ENCODE measurements at regions not wholly inside any gene's neighbourhood (a gene's known extent, or its start where the extent isn't known, plus 50 kb on each side); places are given as distances from the start of the nearest gene placed in this dataset.

DNA sequence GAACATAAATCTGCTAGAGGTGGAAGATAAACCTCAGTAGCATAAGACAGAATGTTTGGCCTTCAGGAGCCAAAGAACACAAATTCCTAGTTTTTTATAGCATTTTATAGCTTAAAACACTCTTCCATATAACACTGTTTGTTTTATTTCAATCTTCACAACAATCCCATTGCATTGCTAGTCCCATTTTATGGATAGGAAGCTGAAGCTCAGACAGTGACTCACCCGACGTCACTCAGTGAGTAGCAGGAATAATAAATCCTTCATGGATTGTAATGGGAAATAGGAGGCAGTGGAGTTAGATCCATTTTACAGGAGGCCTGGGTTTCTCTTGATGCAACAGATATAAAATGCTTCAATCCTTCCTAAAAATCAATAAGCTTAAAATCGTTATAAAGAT is 217.5 kb downstream of the RAB28 start:
- 52 to 74% (median 69%) methylated on average over 3 of the region's 3 CpGs for WGBS, 3 donors
- Histone ChIP-seq H3K4me3 (ENCODE audit: low read depth in 1 of 3, low read length in 3 of 3) (no peak overlapping the region), H3K27me3 (ENCODE audit: control insufficient read depth in 3 of 3, insufficient read depth in 3 of 3, low read length in 3 of 3) (no peaks in the 10 kb centered on the region), H3K4me1 (ENCODE audit: control insufficient read depth in 3 of 3, insufficient read depth in 2 of 3, low read depth in 1 of 3, low read length in 2 of 3) (no peaks in the 10 kb centered on the region), H3K27ac (ENCODE audit: low read depth in 1 of 3, low read length in 2 of 3) (no peak overlapping the region), H3K36me3 (ENCODE audit: control insufficient read depth in 3 of 3, insufficient read depth in 2 of 3, low read depth in 1 of 3, low read length in 3 of 3) (no peaks in the 10 kb centered on the region), H3K9me3 (ENCODE audit: control insufficient read depth in 2 of 2, insufficient read depth in 1 of 2, low read depth in 1 of 2, low read length in 1 of 2) (no peaks in the 10 kb centered on the region)
- FAIRE-seq = no peak
- no peak for DNase-seq

DNA sequence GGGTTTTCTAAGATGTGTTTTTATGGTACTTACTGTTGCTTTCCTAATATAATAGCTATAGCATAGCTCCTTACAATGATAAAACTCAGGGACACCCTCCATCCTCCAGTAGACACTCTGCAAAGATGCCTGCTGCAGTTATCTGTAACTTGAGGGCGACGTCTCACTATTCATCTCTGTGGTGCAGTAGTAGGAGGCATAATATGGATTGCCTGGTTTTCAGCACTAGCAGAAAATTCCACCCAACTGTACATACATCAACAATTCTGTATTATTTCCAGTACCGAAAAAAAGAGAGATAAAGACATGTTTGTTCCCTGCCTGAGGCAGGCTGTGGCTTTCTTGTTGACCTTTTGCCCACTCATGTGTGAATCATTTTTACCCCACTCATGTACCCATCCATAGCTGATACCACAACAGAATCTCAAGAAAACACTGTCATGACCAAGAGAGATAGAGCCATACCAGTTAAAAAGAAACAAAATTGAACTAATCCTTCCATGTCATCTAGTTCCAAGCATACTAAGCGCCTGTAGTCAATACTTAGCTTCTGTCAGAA is 220.1 kb downstream of the RAB28 start:
- no peaks in the 10 kb centered on the region for H3K36me3 ChIP-seq (ENCODE audit: control insufficient read depth in 3 of 3, insufficient read depth in 2 of 3, low read depth in 1 of 3, low read length in 3 of 3)
- 83 to 89% (median 89%) methylated on average over 4 of the region's 4 CpGs for WGBS, 3 donors

DNA sequence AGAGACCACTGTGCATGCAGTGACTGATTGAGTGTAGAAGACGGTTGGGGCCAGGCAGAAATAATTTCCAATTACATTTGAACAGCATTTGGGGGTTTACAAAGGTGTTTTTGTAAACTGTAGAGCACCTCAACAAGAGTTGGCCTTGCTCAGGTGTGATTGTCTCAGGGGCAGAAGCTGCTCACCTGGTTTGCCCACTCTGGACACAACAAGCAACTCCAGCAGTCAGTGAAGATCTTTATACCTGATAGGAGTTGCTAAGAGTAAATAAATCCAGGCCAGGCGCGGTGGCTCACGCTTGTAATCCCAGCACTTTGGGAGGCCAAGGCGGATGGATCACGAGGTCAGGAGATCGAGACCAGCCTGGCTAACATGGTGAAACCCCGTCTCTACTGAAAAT is 221.3 kb downstream of the RAB28 start:
- no peak overlapping the region for H3K27ac ChIP-seq (ENCODE audit: low read depth in 1 of 3, low read length in 2 of 3)
- no peaks in the 10 kb centered on the region for H3K27me3 ChIP-seq (ENCODE audit: control insufficient read depth in 3 of 3, insufficient read depth in 3 of 3, low read length in 3 of 3)
- DNase-seq (no peak), FAIRE-seq (no peak)
- H3K4me3 ChIP-seq (ENCODE audit: low read depth in 1 of 3, low read length in 3 of 3) = no peak overlapping the region
- H3K36me3 ChIP-seq (ENCODE audit: control insufficient read depth in 3 of 3, insufficient read depth in 2 of 3, low read depth in 1 of 3, low read length in 3 of 3) = no peaks in the 10 kb centered on the region
- H3K4me1 ChIP-seq (ENCODE audit: control insufficient read depth in 3 of 3, insufficient read depth in 2 of 3, low read depth in 1 of 3, low read length in 2 of 3) = no peaks in the 10 kb centered on the region
- WGBS, 3 donors = 87 to 93% (median 92%) methylated on average over 8 of the region's 8 CpGs
- no peaks in the 10 kb centered on the region for H3K9me3 ChIP-seq (ENCODE audit: control insufficient read depth in 2 of 2, insufficient read depth in 1 of 2, low read depth in 1 of 2, low read length in 1 of 2)

More for the DNA sequence above, 220.1 kb downstream of the RAB28 start:
- no peaks in the 10 kb centered on the region for H3K4me1 ChIP-seq (ENCODE audit: control insufficient read depth in 3 of 3, insufficient read depth in 2 of 3, low read depth in 1 of 3, low read length in 2 of 3)
- FAIRE-seq (no peak), DNase-seq (no peak)
- H3K27ac ChIP-seq (ENCODE audit: low read depth in 1 of 3, low read length in 2 of 3) = no peak overlapping the region
- H3K9me3 ChIP-seq (ENCODE audit: control insufficient read depth in 2 of 2, insufficient read depth in 1 of 2, low read depth in 1 of 2, low read length in 1 of 2) = no peaks in the 10 kb centered on the region
- no peaks in the 10 kb centered on the region for H3K27me3 ChIP-seq (ENCODE audit: control insufficient read depth in 3 of 3, insufficient read depth in 3 of 3, low read length in 3 of 3)
- H3K4me3 ChIP-seq (ENCODE audit: low read depth in 1 of 3, low read length in 3 of 3) = no peak overlapping the region

DNA sequence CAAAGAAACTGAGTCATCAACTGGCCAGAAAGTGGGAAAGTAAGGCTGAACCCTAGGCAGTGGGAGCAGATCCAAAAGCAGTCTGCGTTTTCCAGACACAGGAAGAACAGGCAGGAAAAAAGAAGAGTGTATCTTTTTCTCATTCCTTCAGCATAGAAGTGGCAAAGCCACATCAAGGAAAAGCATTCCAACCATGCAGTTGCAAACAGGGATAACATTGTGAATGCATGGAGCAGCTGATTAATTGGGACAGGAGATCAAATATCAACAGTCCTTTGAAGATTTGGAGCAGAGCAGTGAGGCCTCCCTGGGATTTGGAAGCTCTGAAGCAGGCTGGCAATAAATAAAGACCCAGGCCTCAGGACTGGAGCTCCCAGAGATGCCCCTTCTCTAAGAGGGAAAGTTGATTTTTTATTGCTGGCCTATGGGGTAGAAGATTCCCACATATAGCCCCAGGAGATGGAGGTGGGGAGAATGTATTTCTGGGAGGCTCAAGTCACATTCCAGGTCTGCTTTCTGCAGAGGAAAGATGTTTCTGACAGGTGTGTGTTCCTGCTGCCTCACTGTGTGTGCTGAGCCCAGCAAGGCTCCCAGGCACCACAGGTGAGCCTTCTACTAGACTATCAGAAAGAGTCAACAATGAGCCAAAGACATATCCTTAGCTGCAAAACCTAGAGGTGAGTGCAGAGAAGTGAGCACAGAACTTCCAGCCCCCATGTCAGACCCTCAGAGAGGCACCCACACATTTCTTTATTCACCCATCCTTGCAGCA is 222.5 kb downstream of the RAB28 start:
- Histone ChIP-seq H3K27me3 (ENCODE audit: control insufficient read depth in 3 of 3, insufficient read depth in 3 of 3, low read length in 3 of 3) (no peaks in the 10 kb centered on the region), H3K27ac (ENCODE audit: low read depth in 1 of 3, low read length in 2 of 3) (no peak overlapping the region), H3K4me1 (ENCODE audit: control insufficient read depth in 3 of 3, insufficient read depth in 2 of 3, low read depth in 1 of 3, low read length in 2 of 3) (no peaks in the 10 kb centered on the region), H3K36me3 (ENCODE audit: control insufficient read depth in 3 of 3, insufficient read depth in 2 of 3, low read depth in 1 of 3, low read length in 3 of 3) (no peaks in the 10 kb centered on the region), H3K4me3 (ENCODE audit: low read depth in 1 of 3, low read length in 3 of 3) (no peak overlapping the region), H3K9me3 (ENCODE audit: control insufficient read depth in 2 of 2, insufficient read depth in 1 of 2, low read depth in 1 of 2, low read length in 1 of 2) (no peaks in the 10 kb centered on the region)
- DNase-seq = no peak
- 48 to 69% (median 50%) methylated on average over 1 of the region's 1 CpG for WGBS, 3 donors
- no peak for FAIRE-seq

DNA sequence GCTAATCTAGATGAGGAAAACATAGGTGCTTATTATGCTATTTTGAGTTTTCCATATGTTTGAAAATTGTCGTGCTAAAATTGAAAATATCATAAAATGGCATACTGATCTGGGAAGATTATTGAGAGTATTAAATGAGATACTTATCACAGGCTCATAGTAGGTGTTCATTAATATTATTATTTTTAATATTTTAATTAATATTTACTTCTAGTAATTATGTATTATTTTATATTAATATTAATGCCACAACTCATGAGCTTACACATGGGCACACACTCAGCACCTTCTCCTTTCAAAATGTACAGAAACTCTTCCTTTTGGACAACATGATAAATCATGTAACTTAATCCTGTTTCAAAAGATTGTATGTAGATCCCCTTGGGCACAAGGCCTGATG is 223.6 kb downstream of the RAB28 start:
- Histone ChIP-seq H3K4me3 (ENCODE audit: low read depth in 1 of 3, low read length in 3 of 3) (no peak overlapping the region), H3K4me1 (ENCODE audit: control insufficient read depth in 3 of 3, insufficient read depth in 2 of 3, low read depth in 1 of 3, low read length in 2 of 3) (no peaks in the 10 kb centered on the region), H3K9me3 (ENCODE audit: control insufficient read depth in 2 of 2, insufficient read depth in 1 of 2, low read depth in 1 of 2, low read length in 1 of 2) (no peaks in the 10 kb centered on the region), H3K36me3 (ENCODE audit: control insufficient read depth in 3 of 3, insufficient read depth in 2 of 3, low read depth in 1 of 3, low read length in 3 of 3) (no peaks in the 10 kb centered on the region), H3K27ac (ENCODE audit: low read depth in 1 of 3, low read length in 2 of 3) (no peak overlapping the region), H3K27me3 (ENCODE audit: control insufficient read depth in 3 of 3, insufficient read depth in 3 of 3, low read length in 3 of 3) (no peaks in the 10 kb centered on the region)
- FAIRE-seq = no peak
- WGBS, 3 donors = 89 to 96% (median 95%) methylated on average over 1 of the region's 1 CpG
- no peak for DNase-seq

DNA sequence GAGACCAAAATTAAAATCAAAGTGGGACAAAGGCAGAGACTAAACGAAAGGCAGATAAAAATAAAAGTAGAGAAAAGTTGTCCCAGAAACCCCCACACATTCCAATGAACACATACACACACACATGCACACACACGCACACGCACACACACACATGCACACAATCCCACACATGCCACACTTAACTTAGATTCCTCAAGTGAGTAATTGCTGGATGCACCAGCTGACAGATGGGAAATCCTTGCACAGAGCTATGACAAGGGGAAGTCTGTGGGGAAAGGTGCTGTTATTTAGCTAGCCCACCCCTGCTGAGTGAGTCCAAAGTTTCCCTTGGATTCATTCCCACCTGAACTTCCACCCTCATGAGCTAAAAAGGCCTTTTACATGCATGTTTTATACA is 233.9 kb downstream of the RAB28 start:
- Histone ChIP-seq H3K4me1 (ENCODE audit: control insufficient read depth in 3 of 3, insufficient read depth in 2 of 3, low read depth in 1 of 3, low read length in 2 of 3) (no peaks in the 10 kb centered on the region), H3K9me3 (ENCODE audit: control insufficient read depth in 2 of 2, insufficient read depth in 1 of 2, low read depth in 1 of 2, low read length in 1 of 2) (peaks cover 0 to 3% of the 10 kb centered on the region in 2 donors), H3K36me3 (ENCODE audit: control insufficient read depth in 3 of 3, insufficient read depth in 2 of 3, low read depth in 1 of 3, low read length in 3 of 3) (no peaks in the 10 kb centered on the region), H3K27ac (ENCODE audit: low read depth in 1 of 3, low read length in 2 of 3) (no peak overlapping the region), H3K27me3 (ENCODE audit: control insufficient read depth in 3 of 3, insufficient read depth in 3 of 3, low read length in 3 of 3) (no peaks in the 10 kb centered on the region), H3K4me3 (ENCODE audit: low read depth in 1 of 3, low read length in 3 of 3) (no peak overlapping the region)
- 84 to 88% (median 87%) methylated on average over 3 of the region's 3 CpGs for WGBS, 3 donors
- DNase-seq (no peak), FAIRE-seq (no peak)

DNA sequence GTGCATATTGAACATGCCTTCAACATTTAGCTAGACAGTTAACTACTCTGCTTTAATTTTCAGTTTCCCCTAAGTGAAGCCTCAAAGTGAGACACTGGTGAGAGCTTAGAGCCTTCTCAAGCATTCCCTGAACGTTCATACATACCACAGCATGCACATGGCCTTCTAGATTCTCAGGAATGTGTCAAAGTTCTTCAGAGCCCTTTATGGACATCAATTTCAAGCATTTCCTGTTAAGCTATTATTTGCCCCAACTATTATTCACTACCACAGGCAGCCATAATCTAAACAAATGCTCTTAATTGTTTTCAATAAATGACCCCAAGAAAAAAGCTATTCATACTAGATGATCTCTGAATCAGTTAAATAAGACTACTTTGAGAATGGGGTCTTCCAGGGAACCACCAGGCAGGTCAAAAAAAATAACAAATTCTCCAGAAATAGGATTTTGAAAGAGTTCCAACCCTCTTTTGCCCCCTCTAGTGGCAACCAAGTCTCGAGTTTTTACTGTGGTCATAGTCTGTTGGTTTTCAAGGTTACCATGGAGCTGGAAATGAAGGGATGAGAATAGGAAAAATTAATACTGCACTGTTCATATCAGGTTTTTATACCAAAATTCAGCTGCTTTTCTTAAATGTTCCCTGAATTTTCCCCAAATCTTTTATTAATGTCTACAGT is 235.4 kb downstream of the RAB28 start:
- FAIRE-seq = no peak
- peaks cover 0 to 3% of the 10 kb centered on the region in 2 donors for H3K9me3 ChIP-seq (ENCODE audit: control insufficient read depth in 2 of 2, insufficient read depth in 1 of 2, low read depth in 1 of 2, low read length in 1 of 2)
- H3K4me3 ChIP-seq (ENCODE audit: low read depth in 1 of 3, low read length in 3 of 3) = no peak overlapping the region
- H3K4me1 ChIP-seq (ENCODE audit: control insufficient read depth in 3 of 3, insufficient read depth in 2 of 3, low read depth in 1 of 3, low read length in 2 of 3) = no peaks in the 10 kb centered on the region
- H3K27ac ChIP-seq (ENCODE audit: low read depth in 1 of 3, low read length in 2 of 3) = no peak overlapping the region
- H3K36me3 ChIP-seq (ENCODE audit: control insufficient read depth in 3 of 3, insufficient read depth in 2 of 3, low read depth in 1 of 3, low read length in 3 of 3) = no peaks in the 10 kb centered on the region
- 31 to 41% (median 37%) methylated on average over 2 of the region's 2 CpGs for WGBS, 3 donors
- no peaks in the 10 kb centered on the region for H3K27me3 ChIP-seq (ENCODE audit: control insufficient read depth in 3 of 3, insufficient read depth in 3 of 3, low read length in 3 of 3)
- no peak for DNase-seq

DNA sequence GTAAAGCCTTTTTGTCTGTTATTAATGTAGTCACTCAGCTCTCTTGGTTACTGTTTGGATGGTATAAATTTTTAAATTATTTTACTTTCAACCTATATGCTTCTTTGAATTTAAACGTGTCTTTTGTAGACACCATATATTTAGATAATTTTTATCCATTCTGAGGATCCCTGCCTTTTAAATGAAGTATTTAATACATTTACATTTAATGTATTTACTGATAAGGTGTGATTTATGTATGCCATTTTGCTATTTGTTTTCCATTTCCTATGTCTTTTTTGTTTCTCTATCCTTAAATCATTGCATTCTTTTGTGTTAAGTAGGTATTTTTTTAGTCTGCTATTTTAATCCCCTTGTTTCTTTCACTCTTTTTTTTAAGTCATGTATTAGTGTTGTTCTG is 238.0 kb downstream of the RAB28 start:
- Histone ChIP-seq H3K9me3 (ENCODE audit: control insufficient read depth in 2 of 2, insufficient read depth in 1 of 2, low read depth in 1 of 2, low read length in 1 of 2) (peaks cover 0 to 3% of the 10 kb centered on the region in 2 donors), H3K4me1 (ENCODE audit: control insufficient read depth in 3 of 3, insufficient read depth in 2 of 3, low read depth in 1 of 3, low read length in 2 of 3) (no peaks in the 10 kb centered on the region), H3K27ac (ENCODE audit: low read depth in 1 of 3, low read length in 2 of 3) (no peak overlapping the region), H3K4me3 (ENCODE audit: low read depth in 1 of 3, low read length in 3 of 3) (no peak overlapping the region), H3K27me3 (ENCODE audit: control insufficient read depth in 3 of 3, insufficient read depth in 3 of 3, low read length in 3 of 3) (no peaks in the 10 kb centered on the region), H3K36me3 (ENCODE audit: control insufficient read depth in 3 of 3, insufficient read depth in 2 of 3, low read depth in 1 of 3, low read length in 3 of 3) (no peaks in the 10 kb centered on the region)
- DNase-seq = no peak
- FAIRE-seq = no peak
- 86 to 93% (median 92%) methylated on average over 1 of the region's 1 CpG for WGBS, 3 donors

All from small intestine (tissue), 7 donors.